GM19025 (cell line): ENCODE measurements at regions not wholly inside any gene's neighbourhood (a gene's known extent, or its start where the extent isn't known, plus 50 kb on each side); places are given as distances from the start of the nearest gene placed in this dataset.

ENCODE experiments used
- ATAC-seq: cut with Tn5 transposase; IDR thresholded peaks from one replicate; pipeline ENCODE4 v1.9.1; 2021; ENCODE audit warnings: mild to moderate bottlenecking, low read depth, moderate library complexity; ENCODE audit not compliant: unreplicated experiment

GRCh38 chr11:31964181-31964580 is 126.7 kb upstream of the RCN1 start:
- no peak for ATAC-seq

DNA sequence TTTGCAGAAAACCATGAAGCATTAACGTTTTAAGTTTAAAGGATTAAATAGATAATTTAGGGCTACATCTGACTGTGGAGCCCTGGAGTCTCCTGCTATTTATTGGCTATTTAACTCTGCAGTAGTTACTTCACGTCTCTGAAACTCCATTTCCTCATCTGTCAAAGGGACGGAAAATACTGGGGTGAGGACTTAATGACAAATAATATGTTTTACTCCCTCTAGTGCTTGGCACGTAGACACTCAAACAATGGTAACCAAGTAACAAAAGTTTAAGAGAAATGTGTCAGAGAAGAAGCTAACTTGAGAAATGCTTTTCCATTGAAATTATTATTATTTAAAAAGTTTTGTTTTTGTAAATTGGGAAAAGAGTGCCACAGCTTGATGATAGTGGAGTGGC is 130.7 kb upstream of the RCN1 start:
- ATAC-seq: no peak

- ATAC-seq: no peak
These were observed 131.2 kb upstream of the RCN1 start for GRCh38 chr11:31959716-31960115.

GRCh38 chr11:31958076-31958735 is 132.7 kb upstream of the RCN1 start:
- peak; percentile 81 for ATAC-seq

DNA sequence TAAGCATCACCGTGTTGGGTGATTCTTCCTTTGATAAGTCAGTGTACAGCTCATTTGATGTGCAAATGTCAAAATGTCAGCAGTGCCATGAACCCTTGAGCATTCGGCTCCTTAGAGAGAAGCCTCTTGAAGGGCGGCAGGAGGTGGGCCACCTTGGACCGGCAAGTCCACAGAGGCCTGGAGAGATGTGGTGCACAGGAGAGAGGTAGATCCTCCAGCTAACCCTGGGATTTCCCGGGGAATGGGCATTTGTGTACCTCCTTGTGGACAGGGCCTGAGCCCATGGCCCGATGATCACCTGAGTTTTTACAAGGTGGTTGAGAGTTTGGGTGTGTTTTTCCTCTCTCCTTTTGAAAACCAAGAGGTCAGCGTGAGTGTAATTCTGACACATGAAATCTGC is 133.2 kb upstream of the RCN1 start:
- no peak for ATAC-seq

DNA sequence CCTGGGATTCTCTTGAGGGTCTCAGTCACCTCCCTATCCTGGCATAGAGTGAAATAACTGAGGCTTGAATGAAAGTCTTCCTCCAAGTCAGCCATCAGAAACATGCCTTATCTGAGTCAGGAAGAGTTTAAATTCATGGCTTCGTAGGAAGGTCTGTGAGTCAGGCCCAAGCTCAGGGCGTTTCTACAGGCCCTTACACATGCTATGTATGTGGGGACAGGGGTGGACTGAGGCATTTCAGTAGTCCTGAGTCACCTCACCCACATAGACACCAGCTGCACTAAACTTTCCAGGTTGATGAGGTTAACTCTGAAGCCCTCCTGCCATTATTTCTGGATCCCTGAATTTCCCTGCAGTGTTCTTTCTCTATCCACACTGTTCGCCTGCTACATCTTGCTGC is 134.6 kb upstream of the RCN1 start:
- ATAC-seq: no peak

- no peak for ATAC-seq
These were observed 135.0 kb upstream of the RCN1 start for GRCh38 chr11:31955838-31956237.

DNA sequence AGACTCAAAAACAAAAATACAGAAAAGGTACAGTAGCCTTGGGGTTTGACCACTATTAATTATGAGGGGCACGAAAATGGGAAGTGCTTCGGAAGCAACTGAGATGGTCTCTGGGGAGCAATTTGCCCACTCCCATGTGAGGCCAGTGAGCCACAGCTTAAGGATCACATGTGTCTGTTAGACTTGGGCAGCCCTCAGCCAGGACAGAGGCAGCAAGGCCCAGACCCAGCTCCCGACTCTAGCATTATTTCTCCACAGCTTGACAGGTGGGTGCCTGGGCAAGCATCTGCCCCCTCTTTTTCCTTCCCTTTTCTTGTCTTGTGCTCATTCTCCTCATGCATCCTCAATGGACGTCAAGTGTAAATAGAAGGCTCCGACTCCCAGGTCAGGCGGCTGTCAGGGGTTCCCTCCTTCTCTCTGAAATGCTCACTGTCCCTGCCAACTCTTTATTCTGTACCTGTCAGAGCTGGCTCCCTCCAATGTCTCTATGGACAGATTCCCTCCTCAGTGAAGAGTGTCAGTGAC is 137.0 kb upstream of the RCN1 start:
- no peak for ATAC-seq

DNA sequence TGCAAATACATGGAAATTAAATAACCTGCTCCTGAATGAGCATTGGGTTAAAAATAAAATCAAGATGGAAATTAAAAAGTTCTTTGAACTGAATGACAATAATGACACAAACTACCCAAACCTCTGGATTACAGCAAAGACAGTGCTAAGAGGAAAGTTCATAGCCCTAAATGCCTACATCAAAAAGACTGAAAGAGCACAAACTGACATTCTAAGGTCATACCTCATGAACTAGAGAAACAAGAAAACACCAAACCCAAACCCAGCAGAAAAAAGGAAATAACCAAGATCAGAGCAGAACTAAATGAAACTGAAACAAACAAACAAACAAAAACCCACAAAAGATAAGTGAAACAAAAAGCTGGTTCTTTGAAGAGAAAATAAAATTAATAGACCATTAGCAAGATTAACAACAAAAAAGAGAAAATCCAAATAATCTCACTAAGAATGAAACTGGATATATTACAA is 138.6 kb upstream of the PAX6 start:
- ATAC-seq: peak; percentile 55

GRCh38 chr11:31947051-31947450 is 135.9 kb upstream of the PAX6 start:
- ATAC-seq: no peak

DNA sequence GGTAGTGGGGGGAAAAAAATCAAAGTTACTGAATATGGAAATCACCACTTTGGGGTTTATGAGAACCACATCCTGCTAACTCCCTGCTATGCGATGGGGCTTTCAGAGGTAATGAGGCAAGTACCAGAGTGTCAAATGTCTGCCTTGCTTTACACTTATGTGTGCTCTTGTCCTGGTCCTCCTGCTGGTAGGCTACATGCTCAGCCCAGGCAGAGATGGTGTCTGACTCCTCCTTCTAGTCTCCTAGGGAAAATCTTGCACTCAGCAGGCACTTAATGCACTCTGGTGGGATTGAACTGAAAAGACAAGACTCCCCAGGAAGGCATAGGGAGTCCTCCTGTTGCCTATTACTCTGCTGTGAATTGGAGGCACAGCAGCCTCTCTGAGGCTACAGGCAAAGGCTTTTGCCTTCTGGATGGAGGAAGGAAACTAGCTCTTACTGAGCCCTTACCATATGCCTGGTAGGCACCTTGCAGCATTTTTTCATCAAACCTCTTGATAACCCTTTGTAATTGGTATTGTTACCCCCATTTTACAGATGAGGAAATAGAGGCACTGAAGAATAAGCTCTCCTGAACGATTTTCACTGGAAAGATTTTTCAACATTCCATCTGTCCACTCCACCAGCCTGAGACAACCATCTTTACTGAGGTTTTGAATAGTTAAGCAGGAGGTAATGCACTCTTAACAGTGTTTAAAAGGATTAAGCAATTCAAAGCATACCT is 132.1 kb upstream of the PAX6 start:
- peak; percentile 91 for ATAC-seq

- ATAC-seq: no peak
These were observed 129.4 kb upstream of the PAX6 start for GRCh38 chr11:31940371-31941037.

- no peak for ATAC-seq
These were observed 127.9 kb upstream of the PAX6 start for GRCh38 chr11:31939004-31939403.

DNA sequence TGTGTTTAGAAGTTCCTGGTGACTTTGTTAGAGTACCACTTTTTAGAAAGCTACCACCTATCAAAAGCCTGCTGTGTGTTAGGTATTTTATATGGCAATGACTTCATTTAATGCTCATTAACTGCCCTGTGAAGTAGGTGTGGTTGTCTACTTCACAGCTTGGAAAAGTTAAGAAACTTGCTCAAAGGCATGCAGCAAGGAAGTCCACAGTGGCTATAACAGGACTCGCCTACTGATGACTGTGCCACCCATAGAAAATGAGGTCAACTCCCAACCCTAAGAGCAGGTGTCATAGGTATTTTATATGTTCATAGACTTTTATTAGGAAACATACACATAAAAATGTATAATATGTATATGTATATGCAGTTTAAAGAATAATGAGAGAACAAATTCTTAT is 125.2 kb upstream of the PAX6 start:
- ATAC-seq: no peak

GRCh38 chr11:31932879-31933278 is 121.8 kb upstream of the PAX6 start:
- ATAC-seq: no peak

- no peak for ATAC-seq
These were observed 116.9 kb upstream of the PAX6 start for GRCh38 chr11:31927982-31928381.

GRCh38 chr11:31926816-31927528 is 115.8 kb upstream of the PAX6 start:
- ATAC-seq: no peak

GRCh38 chr11:31926106-31926505 is 115.0 kb upstream of the PAX6 start:
- no peak for ATAC-seq

- peak; percentile 67 for ATAC-seq
These were observed 111.3 kb upstream of the PAX6 start for GRCh38 chr11:31922450-31922849.

DNA sequence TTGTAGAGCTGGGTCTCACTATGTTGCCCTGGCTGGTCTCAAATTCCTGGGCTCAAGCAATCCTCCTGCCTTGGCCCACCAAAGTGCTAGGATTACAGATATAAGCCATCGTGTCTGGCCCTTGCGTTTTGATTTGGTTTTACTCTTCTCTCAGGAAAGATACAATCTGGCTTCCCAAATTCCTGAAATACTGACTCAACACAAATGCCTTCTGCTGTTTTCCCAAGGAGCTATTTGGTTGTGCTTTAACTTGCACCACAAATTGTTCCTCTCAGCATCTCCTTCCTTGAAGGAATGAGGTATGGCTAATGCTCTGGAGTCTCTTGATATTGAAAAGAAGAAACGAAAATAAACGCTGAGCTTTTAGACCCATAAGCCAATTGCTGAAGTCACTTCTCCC is 110.0 kb upstream of the PAX6 start:
- ATAC-seq: no peak

- ATAC-seq: no peak
These were observed 108.1 kb upstream of the PAX6 start for GRCh38 chr11:31919175-31919574.
